ENCODE measurements at regions not wholly inside any gene's neighbourhood (a gene's known extent, or its start where the extent isn't known, plus 50 kb on each side); places are given as distances from the start of the nearest gene placed in this dataset.

- no peak for DNase-seq (ENCODE audit: low read depth)
Measured at GRCh38 chr5:15261269-15261995, 238.5 kb upstream of the FBXL7 start.

- no peak for DNase-seq (ENCODE audit: low read depth)
Measured at GRCh38 chr5:15260356-15261268, 239.4 kb upstream of the FBXL7 start.

GRCh38 chr5:15256485-15256884 is 243.5 kb upstream of the FBXL7 start:
- DNase-seq (ENCODE audit: low read depth) = no peak

GRCh38 chr5:15255576-15255975 is 244.4 kb upstream of the FBXL7 start:
- no peak for DNase-seq (ENCODE audit: low read depth)

- no peak for DNase-seq (ENCODE audit: low read depth)
Measured at GRCh38 chr5:15254607-15255006, 245.4 kb upstream of the FBXL7 start.

- no peak for DNase-seq (ENCODE audit: low read depth)
Measured at GRCh38 chr5:15252331-15252730, 247.6 kb upstream of the FBXL7 start.

GRCh38 chr5:15249152-15249551 is 250.8 kb upstream of the FBXL7 start:
- DNase-seq (ENCODE audit: low read depth) = peak; percentile 58

GRCh38 chr5:15248731-15249130 is 251.2 kb upstream of the FBXL7 start:
- no peak for DNase-seq (ENCODE audit: low read depth)

GRCh38 chr5:15245913-15246312 is 254.1 kb upstream of the FBXL7 start:
- DNase-seq (ENCODE audit: low read depth) = no peak

- DNase-seq (ENCODE audit: low read depth) = no peak
Measured at GRCh38 chr5:15243301-15244020, 256.5 kb upstream of the FBXL7 start.

- no peak for DNase-seq (ENCODE audit: low read depth)
Measured at GRCh38 chr5:15241216-15241821, 258.7 kb upstream of the FBXL7 start.

- no peak for DNase-seq (ENCODE audit: low read depth)
Measured at GRCh38 chr5:15238006-15238405, 262.0 kb upstream of the FBXL7 start.

- DNase-seq (ENCODE audit: low read depth) = no peak
Measured at GRCh38 chr5:15236911-15237508, 263.0 kb upstream of the FBXL7 start.

- no peak for DNase-seq (ENCODE audit: low read depth)
Measured at GRCh38 chr5:15234911-15235310, 265.1 kb upstream of the FBXL7 start.

GRCh38 chr5:15234366-15234765 is 265.6 kb upstream of the FBXL7 start:
- DNase-seq (ENCODE audit: low read depth) = no peak

GRCh38 chr5:15233566-15233965 is 266.4 kb upstream of the FBXL7 start:
- DNase-seq (ENCODE audit: low read depth) = no peak

- peak; percentile 9 for DNase-seq (ENCODE audit: low read depth)
Measured at GRCh38 chr5:15222156-15222555, 277.8 kb upstream of the FBXL7 start.

GRCh38 chr5:15220642-15221173 is 279.3 kb upstream of the FBXL7 start:
- no peak for DNase-seq (ENCODE audit: low read depth)

- no peak for DNase-seq (ENCODE audit: low read depth)
Measured at GRCh38 chr5:15215056-15215455, 284.9 kb upstream of the FBXL7 start.

GRCh38 chr5:15214010-15214409 is 286.0 kb upstream of the FBXL7 start:
- DNase-seq (ENCODE audit: low read depth) = no peak

- DNase-seq (ENCODE audit: low read depth) = no peak
Measured at GRCh38 chr5:15209053-15209762, 290.8 kb upstream of the FBXL7 start.
